GM12872 (cell line): ENCODE measurements at regions not wholly inside any gene's neighbourhood (a gene's known extent, or its start where the extent isn't known, plus 50 kb on each side); places are given as distances from the start of the nearest gene placed in this dataset.

Experiments used
- CTCF ChIP-seq: IDR thresholded peaks from 3 replicates; pipeline ENCODE4 v1.5.1; 2011; ENCODE audit warnings: low read depth, mild to moderate bottlenecking, low read length, moderate library complexity; ENCODE audit not compliant: insufficient read depth

GRCh38 chr22:49086181-49086580, 741.5 kb downstream of the BRD1 start:
- TF ChIP-seq CTCF: no peak

- TF ChIP-seq CTCF: no peak
Observed at GRCh38 chr22:49084206-49084605, 743.5 kb downstream of the BRD1 start.

- TF ChIP-seq CTCF: no peak
Observed at GRCh38 chr22:49083607-49084006, 744.1 kb downstream of the BRD1 start.

GRCh38 chr22:49082451-49082850, 745.2 kb downstream of the BRD1 start:
- no peak for TF ChIP-seq CTCF

- no peak for TF ChIP-seq CTCF
Observed at GRCh38 chr22:49081926-49082325, 745.7 kb downstream of the BRD1 start.

GRCh38 chr22:49081261-49081666, 746.4 kb downstream of the BRD1 start:
- no peak for TF ChIP-seq CTCF

- no peak for TF ChIP-seq CTCF
Observed at GRCh38 chr22:49080631-49081030, 747.0 kb downstream of the BRD1 start.
